ENCODE measurements at regions not wholly inside any gene's neighbourhood (a gene's known extent, or its start where the extent isn't known, plus 50 kb on each side); places are given as distances from the start of the nearest gene placed in this dataset.

- no peak for DNase-seq (ENCODE audit: low spot score)
Measured at GRCh38 chr10:132485391-132485790, 52.2 kb upstream of the INPP5A start.

GRCh38 chr10:132486539-132487121 is 51.0 kb upstream of the INPP5A start:
- DNase-seq (ENCODE audit: low spot score) = no peak

GRCh38 chr10:132487241-132488135 is 50.1 kb upstream of the INPP5A start:
- no peak for DNase-seq (ENCODE audit: low spot score)
